ENCODE measurements at regions not wholly inside any gene's neighbourhood (a gene's known extent, or its start where the extent isn't known, plus 50 kb on each side); places are given as distances from the start of the nearest gene placed in this dataset.

DNA sequence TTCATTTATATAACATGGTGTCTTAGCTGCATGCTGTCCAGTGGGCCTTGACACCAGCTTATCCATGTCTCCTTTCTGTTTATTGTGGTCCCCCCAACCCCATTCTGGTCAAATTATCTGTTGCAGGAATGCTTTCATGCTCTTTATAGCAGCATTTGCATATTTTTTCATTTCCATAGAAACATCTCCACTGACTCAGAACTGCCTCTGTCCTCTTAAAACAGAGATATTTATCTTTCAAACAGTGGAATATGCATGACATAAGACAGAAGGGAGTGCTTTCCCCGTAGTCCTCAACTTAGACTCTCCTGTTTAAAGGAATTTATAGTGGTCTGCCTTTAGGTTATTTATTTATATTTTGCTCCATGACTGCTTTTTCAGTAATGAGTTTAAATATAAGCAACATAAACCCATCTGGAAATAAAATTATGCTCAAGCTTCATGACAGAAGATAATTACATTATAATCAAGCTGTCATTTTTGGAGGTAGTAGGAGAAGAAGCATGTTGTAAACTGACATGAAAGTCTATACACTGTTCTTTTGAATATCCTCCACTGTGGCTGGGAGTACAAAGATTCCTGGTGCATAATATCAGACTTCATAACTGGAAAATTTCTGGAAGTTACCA lies 179.5 kb upstream of the CD96 start:
- Histone ChIP-seq H3K27ac (ENCODE audit: low read length) (no peak overlapping the region), H3K36me3 (ENCODE audit: insufficient read depth, low read depth, low read length) (no peaks in the 10 kb centered on the region), H3K4me1 (ENCODE audit: insufficient read depth, low read length) (peaks cover 11% of the 10 kb centered on the region), H3K9ac (ENCODE audit: low read depth, low read length) (no peak overlapping the region), H3K27me3 (ENCODE audit: insufficient read depth, low read length) (no peaks in the 10 kb centered on the region), H3K9me3 (ENCODE audit: insufficient read depth, low read depth, low read length) (no peaks in the 10 kb centered on the region), H3K4me3 (ENCODE audit: low read length) (0 out of 2 replicates have a peak overlapping the region, but pooled peaks have one; percentile 2)

- H3K27me3 ChIP-seq (ENCODE audit: insufficient read depth, low read length): no peaks in the 10 kb centered on the region
- H3K9me3 ChIP-seq (ENCODE audit: insufficient read depth, low read depth, low read length): peaks cover 5% of the 10 kb centered on the region; the same call in 1 of the 2 replicates
- H3K9ac ChIP-seq (ENCODE audit: low read depth, low read length): no peak overlapping the region
- no peak overlapping the region for H3K27ac ChIP-seq (ENCODE audit: low read length)
- no peaks in the 10 kb centered on the region for H3K36me3 ChIP-seq (ENCODE audit: insufficient read depth, low read depth, low read length)
- peaks cover 11% of the 10 kb centered on the region for H3K4me1 ChIP-seq (ENCODE audit: insufficient read depth, low read length)
- no peak overlapping the region for H3K4me3 ChIP-seq (ENCODE audit: low read length)
Observed at GRCh38 chr3:111366515-111366914, 175.5 kb upstream of the CD96 start.

GRCh38 chr3:111368056-111368455 lies 173.9 kb upstream of the CD96 start:
- H3K27ac ChIP-seq (ENCODE audit: low read length): no peak overlapping the region
- H3K27me3 ChIP-seq (ENCODE audit: insufficient read depth, low read length): no peaks in the 10 kb centered on the region
- H3K4me3 ChIP-seq (ENCODE audit: low read length): no peak overlapping the region
- peaks cover 19% of the 10 kb centered on the region for H3K9me3 ChIP-seq (ENCODE audit: insufficient read depth, low read depth, low read length)
- no peaks in the 10 kb centered on the region for H3K36me3 ChIP-seq (ENCODE audit: insufficient read depth, low read depth, low read length)
- no peak overlapping the region for H3K9ac ChIP-seq (ENCODE audit: low read depth, low read length)
- no peaks in the 10 kb centered on the region for H3K4me1 ChIP-seq (ENCODE audit: insufficient read depth, low read length)

DNA sequence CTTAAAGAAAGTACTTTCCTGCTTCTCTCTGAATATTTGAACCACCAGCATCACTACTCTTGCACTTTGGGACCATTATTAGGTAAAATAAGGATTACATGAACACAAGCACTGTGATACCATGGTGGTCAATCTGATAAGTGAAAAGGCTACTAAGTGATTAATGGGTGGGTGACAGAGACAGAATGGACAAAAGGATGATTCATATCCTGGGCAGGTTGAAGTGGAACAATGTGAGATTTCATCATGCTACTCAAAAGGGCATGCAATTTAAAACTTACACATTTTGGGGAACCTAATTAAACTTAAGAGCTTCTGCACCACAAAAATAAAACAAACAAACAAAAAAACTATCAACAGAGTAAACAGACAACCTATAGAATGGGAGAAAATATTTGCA lies 172.0 kb upstream of the CD96 start:
- no peak overlapping the region for H3K27ac ChIP-seq (ENCODE audit: low read length)
- no peak overlapping the region for H3K4me3 ChIP-seq (ENCODE audit: low read length)
- no peaks in the 10 kb centered on the region for H3K4me1 ChIP-seq (ENCODE audit: insufficient read depth, low read length)
- peaks cover 21% of the 10 kb centered on the region for H3K9me3 ChIP-seq (ENCODE audit: insufficient read depth, low read depth, low read length)
- H3K27me3 ChIP-seq (ENCODE audit: insufficient read depth, low read length): no peaks in the 10 kb centered on the region
- H3K36me3 ChIP-seq (ENCODE audit: insufficient read depth, low read depth, low read length): no peaks in the 10 kb centered on the region
- H3K9ac ChIP-seq (ENCODE audit: low read depth, low read length): no peak overlapping the region

DNA sequence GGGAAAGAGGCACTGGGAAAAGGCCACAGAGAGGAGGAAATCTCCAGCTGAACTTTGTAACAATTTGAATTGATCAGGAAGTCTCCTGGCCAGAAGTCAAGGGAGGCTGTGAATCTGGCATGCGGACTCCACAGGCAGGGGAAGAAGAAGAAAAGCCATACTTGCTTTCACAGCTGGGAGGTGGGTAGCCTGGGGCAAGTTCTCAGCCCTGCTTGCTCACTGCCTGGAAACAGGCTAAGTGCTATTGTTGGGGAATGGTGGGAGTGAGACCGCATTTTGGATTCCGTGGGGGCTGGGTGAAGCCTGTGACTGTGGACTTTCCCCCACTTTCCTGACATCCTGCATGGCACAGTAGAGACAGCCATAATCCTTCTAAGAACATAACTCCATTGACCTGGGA lies 168.8 kb upstream of the CD96 start:
- peaks cover 21% of the 10 kb centered on the region for H3K9me3 ChIP-seq (ENCODE audit: insufficient read depth, low read depth, low read length)

DNA sequence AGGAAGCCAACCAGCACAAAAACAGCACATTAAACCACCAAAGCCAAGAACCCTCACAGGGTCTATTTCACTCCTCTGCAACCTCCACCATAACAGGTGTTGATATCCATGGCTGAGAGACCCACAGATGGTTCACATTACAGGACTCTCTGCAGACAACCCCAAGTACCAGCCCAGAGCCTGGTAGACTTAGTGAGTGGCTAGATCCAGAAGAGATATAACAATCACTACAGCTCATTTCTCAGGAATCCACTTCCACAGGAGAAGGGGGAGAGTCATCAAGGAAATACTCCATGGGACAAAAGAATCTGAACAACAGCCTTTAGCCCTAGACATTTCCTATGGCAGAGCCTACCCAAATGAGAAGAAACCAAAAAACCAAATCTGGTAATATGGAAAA lies 168.1 kb upstream of the CD96 start:
- Histone ChIP-seq H3K27me3 (ENCODE audit: insufficient read depth, low read length) (no peaks in the 10 kb centered on the region), H3K27ac (ENCODE audit: low read length) (no peak overlapping the region), H3K9ac (ENCODE audit: low read depth, low read length) (no peak overlapping the region), H3K4me1 (ENCODE audit: insufficient read depth, low read length) (no peaks in the 10 kb centered on the region), H3K9me3 (ENCODE audit: insufficient read depth, low read depth, low read length) (peaks cover 21% of the 10 kb centered on the region), H3K4me3 (ENCODE audit: low read length) (no peak overlapping the region), H3K36me3 (ENCODE audit: insufficient read depth, low read depth, low read length) (no peaks in the 10 kb centered on the region)

More for the DNA sequence above, 168.8 kb upstream of the CD96 start:
- Histone ChIP-seq H3K27me3 (ENCODE audit: insufficient read depth, low read length) (no peaks in the 10 kb centered on the region), H3K36me3 (ENCODE audit: insufficient read depth, low read depth, low read length) (no peaks in the 10 kb centered on the region), H3K4me3 (ENCODE audit: low read length) (no peak overlapping the region), H3K9ac (ENCODE audit: low read depth, low read length) (no peak overlapping the region), H3K4me1 (ENCODE audit: insufficient read depth, low read length) (no peaks in the 10 kb centered on the region), H3K27ac (ENCODE audit: low read length) (no peak overlapping the region)

DNA sequence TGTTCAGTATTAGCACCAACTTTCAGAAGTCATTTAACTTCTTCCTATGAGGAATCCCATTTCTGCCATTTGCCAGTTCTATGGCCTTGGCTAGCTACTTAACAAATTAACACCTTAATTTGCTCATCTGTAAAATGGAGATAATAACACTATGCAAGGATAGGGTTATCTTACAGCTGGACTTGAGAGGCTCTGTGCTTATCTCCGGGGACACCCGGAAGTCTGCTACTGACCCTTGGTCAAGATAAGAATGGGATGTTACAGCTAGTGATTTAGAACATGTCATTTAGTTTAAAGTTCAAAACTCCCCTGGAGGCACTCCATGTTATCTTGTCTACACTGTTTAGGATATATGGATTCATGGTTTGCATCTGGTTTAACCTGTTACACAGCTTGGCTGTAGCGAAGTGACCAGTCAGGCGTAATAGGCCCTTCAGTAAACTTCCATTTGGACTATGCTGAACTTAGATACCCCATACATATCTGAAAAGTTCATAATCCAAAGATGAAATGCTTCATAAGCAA lies 156.0 kb upstream of the CD96 start:
- Histone ChIP-seq H3K4me3 (ENCODE audit: low read length) (no peak overlapping the region), H3K4me1 (ENCODE audit: insufficient read depth, low read length) (no peaks in the 10 kb centered on the region), H3K27me3 (ENCODE audit: insufficient read depth, low read length) (no peaks in the 10 kb centered on the region)

GRCh38 chr3:111392894-111393398 lies 149.1 kb upstream of the CD96 start:
- peaks cover 11% of the 10 kb centered on the region for H3K9me3 ChIP-seq (ENCODE audit: insufficient read depth, low read depth, low read length)
- H3K9ac ChIP-seq (ENCODE audit: low read depth, low read length): no peak overlapping the region
- H3K27ac ChIP-seq (ENCODE audit: low read length): no peak overlapping the region
- H3K27me3 ChIP-seq (ENCODE audit: insufficient read depth, low read length): no peaks in the 10 kb centered on the region
- H3K4me3 ChIP-seq (ENCODE audit: low read length): no peak overlapping the region
- no peaks in the 10 kb centered on the region for H3K4me1 ChIP-seq (ENCODE audit: insufficient read depth, low read length)
- H3K36me3 ChIP-seq (ENCODE audit: insufficient read depth, low read depth, low read length): no peaks in the 10 kb centered on the region

More for the DNA sequence above, 156.0 kb upstream of the CD96 start:
- no peaks in the 10 kb centered on the region for H3K9me3 ChIP-seq (ENCODE audit: insufficient read depth, low read depth, low read length)
- no peak overlapping the region for H3K27ac ChIP-seq (ENCODE audit: low read length)
- H3K36me3 ChIP-seq (ENCODE audit: insufficient read depth, low read depth, low read length): no peaks in the 10 kb centered on the region
- H3K9ac ChIP-seq (ENCODE audit: low read depth, low read length): no peak overlapping the region

DNA sequence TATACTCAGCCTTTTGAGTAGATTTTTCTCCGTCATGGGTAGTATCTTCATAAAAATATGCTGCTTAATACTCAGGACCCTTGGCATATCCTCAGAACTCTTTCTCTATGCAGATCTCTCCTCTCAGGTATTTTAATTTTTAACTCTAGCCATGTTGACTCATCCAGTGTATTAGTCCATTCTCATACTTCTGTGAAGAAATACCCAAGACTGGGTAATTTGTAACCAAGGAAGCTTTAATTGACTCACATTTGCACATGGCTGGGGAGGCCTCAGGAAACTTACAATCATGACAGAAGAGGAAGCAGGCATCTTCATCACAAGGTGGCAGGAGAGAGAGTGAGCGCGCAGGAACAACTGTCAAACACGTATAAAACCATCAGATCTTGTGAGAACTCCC lies 129.3 kb upstream of the CD96 start:
- H3K27ac ChIP-seq (ENCODE audit: low read length): no peak overlapping the region
- H3K27me3 ChIP-seq (ENCODE audit: insufficient read depth, low read length): no peaks in the 10 kb centered on the region
- H3K4me1 ChIP-seq (ENCODE audit: insufficient read depth, low read length): no peaks in the 10 kb centered on the region
- H3K9me3 ChIP-seq (ENCODE audit: insufficient read depth, low read depth, low read length): no peaks in the 10 kb centered on the region
- no peak overlapping the region for H3K9ac ChIP-seq (ENCODE audit: low read depth, low read length)
- no peak overlapping the region for H3K4me3 ChIP-seq (ENCODE audit: low read length)
- H3K36me3 ChIP-seq (ENCODE audit: insufficient read depth, low read depth, low read length): no peaks in the 10 kb centered on the region

DNA sequence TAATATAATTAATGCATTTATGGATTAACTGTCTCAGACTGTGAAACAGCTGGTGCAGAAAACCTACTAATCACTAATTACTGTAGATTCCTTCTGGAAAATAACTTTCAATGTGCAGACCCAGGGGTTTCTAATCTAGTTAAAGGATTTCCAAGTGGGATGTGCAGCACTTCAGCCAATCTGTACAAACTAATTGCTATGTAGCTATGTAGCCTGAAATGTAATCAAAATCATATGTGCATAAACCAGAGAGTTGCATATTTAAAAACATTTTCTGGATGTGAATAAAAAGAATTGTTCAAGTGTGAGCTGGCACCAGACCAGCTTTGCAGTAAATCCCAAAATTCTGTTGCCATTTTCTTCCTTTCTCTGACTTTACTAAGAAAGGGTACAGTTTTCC lies 127.5 kb upstream of the CD96 start:
- Histone ChIP-seq H3K9ac (ENCODE audit: low read depth, low read length) (no peak overlapping the region), H3K36me3 (ENCODE audit: insufficient read depth, low read depth, low read length) (no peaks in the 10 kb centered on the region)

DNA sequence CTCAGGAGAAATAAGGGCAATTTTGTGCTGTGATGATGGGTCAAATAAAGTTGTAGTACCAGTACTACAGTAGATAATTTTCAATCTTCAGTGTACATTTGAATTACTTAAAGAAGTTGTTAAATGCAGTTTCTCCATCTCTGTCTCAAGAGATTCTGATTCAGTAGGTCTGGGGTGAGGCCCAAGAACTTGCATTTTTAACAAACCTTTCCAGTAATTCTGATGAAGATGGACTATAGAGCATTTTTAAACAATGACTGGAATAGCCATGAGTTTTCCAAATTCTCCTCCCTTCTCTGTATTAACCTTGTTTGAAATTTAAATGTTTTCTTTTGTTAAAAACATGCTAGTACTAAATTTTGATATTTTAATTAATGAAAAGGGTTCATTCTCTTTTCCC lies 127.0 kb upstream of the CD96 start:
- H3K9me3 ChIP-seq (ENCODE audit: insufficient read depth, low read depth, low read length): no peaks in the 10 kb centered on the region
- no peak overlapping the region for H3K4me3 ChIP-seq (ENCODE audit: low read length)
- H3K36me3 ChIP-seq (ENCODE audit: insufficient read depth, low read depth, low read length): no peaks in the 10 kb centered on the region
- no peak overlapping the region for H3K27ac ChIP-seq (ENCODE audit: low read length)
- H3K4me1 ChIP-seq (ENCODE audit: insufficient read depth, low read length): no peaks in the 10 kb centered on the region
- no peak overlapping the region for H3K9ac ChIP-seq (ENCODE audit: low read depth, low read length)
- H3K27me3 ChIP-seq (ENCODE audit: insufficient read depth, low read length): no peaks in the 10 kb centered on the region

More for the DNA sequence above, 127.5 kb upstream of the CD96 start:
- H3K4me1 ChIP-seq (ENCODE audit: insufficient read depth, low read length): no peaks in the 10 kb centered on the region
- H3K9me3 ChIP-seq (ENCODE audit: insufficient read depth, low read depth, low read length): no peaks in the 10 kb centered on the region
- no peak overlapping the region for H3K27ac ChIP-seq (ENCODE audit: low read length)
- no peaks in the 10 kb centered on the region for H3K27me3 ChIP-seq (ENCODE audit: insufficient read depth, low read length)
- H3K4me3 ChIP-seq (ENCODE audit: low read length): no peak overlapping the region

- Histone ChIP-seq H3K9ac (ENCODE audit: low read depth, low read length) (no peak overlapping the region), H3K36me3 (ENCODE audit: insufficient read depth, low read depth, low read length) (no peaks in the 10 kb centered on the region), H3K27ac (ENCODE audit: low read length) (no peak overlapping the region), H3K4me1 (ENCODE audit: insufficient read depth, low read length) (no peaks in the 10 kb centered on the region), H3K27me3 (ENCODE audit: insufficient read depth, low read length) (no peaks in the 10 kb centered on the region), H3K9me3 (ENCODE audit: insufficient read depth, low read depth, low read length) (no peaks in the 10 kb centered on the region), H3K4me3 (ENCODE audit: low read length) (no peak overlapping the region)
Observed at GRCh38 chr3:111418391-111418790, 123.6 kb upstream of the CD96 start.

Measured in iPS-20b (cell line).